Stimulated activated effector memory CD8-positive, alpha-beta T cell treated with anti-CD3 and anti-CD28 coated beads, Interleukin-12 subunit alpha, Interleukin-12 subunit beta, amount 100 ng/mL, for 72 hours (primary cell): ENCODE measurements at regions not wholly inside any gene's neighbourhood (a gene's known extent, or its start where the extent isn't known, plus 50 kb on each side); places are given as distances from the start of the nearest gene placed in this dataset.

Source experiments
- ATAC-seq: fragments of 150-1000 bp; cut with Tn5 transposase; 2 replicates; pipeline ENCODE4 v1.10.0; 2021
- DNase-seq, 2 donors: peaks; one replicate each; pipeline ENCODE4 v3.0.0; 2021 to 2022; ENCODE audit warnings: low spot score in 2 of 2
- H3K27ac Mint-ChIP-seq: one replicate; pipeline ENCODE4 v1.8.0; 2022; ENCODE audit warnings: mild to moderate bottlenecking, mixed read lengths
- H3K36me3 Mint-ChIP-seq: one replicate; pipeline ENCODE4 v1.8.0; 2022; ENCODE audit warnings: mild to moderate bottlenecking, mixed read lengths
- H3K4me1 Mint-ChIP-seq: one replicate; pipeline ENCODE4 v1.8.0; 2022; ENCODE audit warnings: mixed read lengths
- H3K4me3 Mint-ChIP-seq: one replicate; pipeline ENCODE4 v1.8.0; 2022; ENCODE audit warnings: mild to moderate bottlenecking, mixed read lengths
- H3K9me3 Mint-ChIP-seq: one replicate; pipeline ENCODE4 v1.8.0; 2022; ENCODE audit warnings: mixed read lengths

GRCh38 chr15:69729167-69729748 lies 276.6 kb downstream of the RPLP1 start:
- no peak overlapping the region for H3K4me3 Mint-ChIP-seq
- DNase-seq (peak; percentile 70 to 86), ATAC-seq (peak; percentile 32)
- H3K36me3 Mint-ChIP-seq: peaks cover 8% of the 10 kb centered on the region
- H3K9me3 Mint-ChIP-seq: no peaks in the 10 kb centered on the region
- H3K27ac Mint-ChIP-seq: peak overlapping the region; percentile 50
- H3K4me1 Mint-ChIP-seq: peaks cover 32% of the 10 kb centered on the region

GRCh38 chr15:69730281-69731080 lies 277.9 kb downstream of the RPLP1 start:
- H3K4me1 Mint-ChIP-seq: peaks cover 20% of the 10 kb centered on the region
- H3K4me3 Mint-ChIP-seq: no peak overlapping the region
- ATAC-seq: no peak
- no peak overlapping the region for H3K27ac Mint-ChIP-seq
- peaks cover 8% of the 10 kb centered on the region for H3K36me3 Mint-ChIP-seq
- no peaks in the 10 kb centered on the region for H3K9me3 Mint-ChIP-seq
- no peak for DNase-seq

GRCh38 chr15:69731081-69731330 lies 278.4 kb downstream of the RPLP1 start:
- peaks cover 8% of the 10 kb centered on the region for H3K36me3 Mint-ChIP-seq
- DNase-seq (no peak), ATAC-seq (no peak)
- H3K9me3 Mint-ChIP-seq: no peaks in the 10 kb centered on the region
- H3K27ac Mint-ChIP-seq: no peak overlapping the region
- H3K4me1 Mint-ChIP-seq: peaks cover 15% of the 10 kb centered on the region
- H3K4me3 Mint-ChIP-seq: no peak overlapping the region

GRCh38 chr15:69731581-69731980 lies 279.0 kb downstream of the RPLP1 start:
- Mint-ChIP-seq H3K27ac (no peak overlapping the region), H3K4me3 (no peak overlapping the region), H3K9me3 (no peaks in the 10 kb centered on the region), H3K36me3 (peaks cover 7% of the 10 kb centered on the region), H3K4me1 (peaks cover 9% of the 10 kb centered on the region)
- ATAC-seq (no peak), DNase-seq (no peak)

- H3K4me1 Mint-ChIP-seq: peaks cover 8% of the 10 kb centered on the region
- peaks cover 4% of the 10 kb centered on the region for H3K36me3 Mint-ChIP-seq
- no peak for DNase-seq
- no peak for ATAC-seq
- no peak overlapping the region for H3K27ac Mint-ChIP-seq
- H3K9me3 Mint-ChIP-seq: no peaks in the 10 kb centered on the region
- H3K4me3 Mint-ChIP-seq: no peak overlapping the region
These were observed 279.5 kb downstream of the RPLP1 start for GRCh38 chr15:69732133-69732532.

GRCh38 chr15:69734699-69735098 lies 282.1 kb downstream of the RPLP1 start:
- Mint-ChIP-seq H3K4me3 (no peak overlapping the region), H3K9me3 (no peaks in the 10 kb centered on the region), H3K27ac (no peak overlapping the region), H3K4me1 (no peaks in the 10 kb centered on the region), H3K36me3 (peaks cover 4% of the 10 kb centered on the region)
- DNase-seq: no peak
- ATAC-seq: no peak

GRCh38 chr15:69735121-69735520 lies 282.5 kb downstream of the RPLP1 start:
- Mint-ChIP-seq H3K36me3 (peaks cover 4% of the 10 kb centered on the region), H3K27ac (no peak overlapping the region), H3K4me3 (no peak overlapping the region), H3K4me1 (no peaks in the 10 kb centered on the region), H3K9me3 (no peaks in the 10 kb centered on the region)
- DNase-seq (no peak), ATAC-seq (no peak)

- DNase-seq (no peak), ATAC-seq (no peak)
- no peaks in the 10 kb centered on the region for H3K36me3 Mint-ChIP-seq
- no peaks in the 10 kb centered on the region for H3K4me1 Mint-ChIP-seq
- H3K9me3 Mint-ChIP-seq: peaks cover 3% of the 10 kb centered on the region
- no peak overlapping the region for H3K27ac Mint-ChIP-seq
- no peak overlapping the region for H3K4me3 Mint-ChIP-seq
These were observed 283.5 kb downstream of the RPLP1 start for GRCh38 chr15:69736161-69736560.

- H3K4me3 Mint-ChIP-seq: no peak overlapping the region
- H3K9me3 Mint-ChIP-seq: peaks cover 3% of the 10 kb centered on the region
- H3K27ac Mint-ChIP-seq: no peak overlapping the region
- H3K4me1 Mint-ChIP-seq: peaks cover 6% of the 10 kb centered on the region
- no peak for ATAC-seq
- no peak for DNase-seq
- H3K36me3 Mint-ChIP-seq: no peaks in the 10 kb centered on the region
These were observed 285.3 kb downstream of the RPLP1 start for GRCh38 chr15:69737916-69738315.

- DNase-seq (no peak), ATAC-seq (no peak)
- no peak overlapping the region for H3K27ac Mint-ChIP-seq
- H3K36me3 Mint-ChIP-seq: no peaks in the 10 kb centered on the region
- H3K4me1 Mint-ChIP-seq: peaks cover 27% of the 10 kb centered on the region
- no peak overlapping the region for H3K4me3 Mint-ChIP-seq
- peaks cover 3% of the 10 kb centered on the region for H3K9me3 Mint-ChIP-seq
These were observed 288.1 kb downstream of the RPLP1 start for GRCh38 chr15:69740684-69741083.

GRCh38 chr15:69742361-69742760 lies 289.7 kb downstream of the RPLP1 start:
- Mint-ChIP-seq H3K27ac (no peak overlapping the region), H3K4me1 (peaks cover 27% of the 10 kb centered on the region), H3K36me3 (no peaks in the 10 kb centered on the region), H3K4me3 (no peak overlapping the region), H3K9me3 (peaks cover 3% of the 10 kb centered on the region)
- DNase-seq (no peak), ATAC-seq (no peak)

GRCh38 chr15:69743091-69743490 lies 290.5 kb downstream of the RPLP1 start:
- ATAC-seq: peak; percentile 96
- H3K4me3 Mint-ChIP-seq: no peak overlapping the region
- peaks cover 3% of the 10 kb centered on the region for H3K9me3 Mint-ChIP-seq
- peaks cover 29% of the 10 kb centered on the region for H3K4me1 Mint-ChIP-seq
- H3K27ac Mint-ChIP-seq: no peak overlapping the region
- DNase-seq: no peak
- H3K36me3 Mint-ChIP-seq: no peaks in the 10 kb centered on the region

GRCh38 chr15:69744391-69745162 lies 292.0 kb downstream of the RPLP1 start:
- ATAC-seq (no peak), DNase-seq (no peak)
- Mint-ChIP-seq H3K4me1 (peaks cover 39% of the 10 kb centered on the region), H3K36me3 (no peaks in the 10 kb centered on the region), H3K4me3 (no peak overlapping the region), H3K9me3 (peaks cover 3% of the 10 kb centered on the region), H3K27ac (peak overlapping the region; percentile 45)

GRCh38 chr15:69747193-69747592 lies 294.6 kb downstream of the RPLP1 start:
- H3K4me3 Mint-ChIP-seq: no peak overlapping the region
- H3K9me3 Mint-ChIP-seq: peaks cover 4% of the 10 kb centered on the region
- peaks cover 4% of the 10 kb centered on the region for H3K36me3 Mint-ChIP-seq
- ATAC-seq (no peak), DNase-seq (no peak)
- peaks cover 65% of the 10 kb centered on the region for H3K4me1 Mint-ChIP-seq
- no peak overlapping the region for H3K27ac Mint-ChIP-seq

GRCh38 chr15:69748131-69748530 lies 295.5 kb downstream of the RPLP1 start:
- Mint-ChIP-seq H3K9me3 (peaks cover 9% of the 10 kb centered on the region), H3K4me3 (no peak overlapping the region), H3K4me1 (peaks cover 63% of the 10 kb centered on the region), H3K36me3 (peaks cover 4% of the 10 kb centered on the region), H3K27ac (no peak overlapping the region)
- DNase-seq (no peak), ATAC-seq (no peak)
